ENCODE measurements at regions not wholly inside any gene's neighbourhood (a gene's known extent, or its start where the extent isn't known, plus 50 kb on each side); places are given as distances from the start of the nearest gene placed in this dataset.
A peak's percentile ranks its signal among the peaks of the same experiment; 100 is the strongest.

GRCh38 chr11:37104380-37104779 is 506.3 kb upstream of the RAG2 start (continued):
- TF ChIP-seq, protein P1, sequence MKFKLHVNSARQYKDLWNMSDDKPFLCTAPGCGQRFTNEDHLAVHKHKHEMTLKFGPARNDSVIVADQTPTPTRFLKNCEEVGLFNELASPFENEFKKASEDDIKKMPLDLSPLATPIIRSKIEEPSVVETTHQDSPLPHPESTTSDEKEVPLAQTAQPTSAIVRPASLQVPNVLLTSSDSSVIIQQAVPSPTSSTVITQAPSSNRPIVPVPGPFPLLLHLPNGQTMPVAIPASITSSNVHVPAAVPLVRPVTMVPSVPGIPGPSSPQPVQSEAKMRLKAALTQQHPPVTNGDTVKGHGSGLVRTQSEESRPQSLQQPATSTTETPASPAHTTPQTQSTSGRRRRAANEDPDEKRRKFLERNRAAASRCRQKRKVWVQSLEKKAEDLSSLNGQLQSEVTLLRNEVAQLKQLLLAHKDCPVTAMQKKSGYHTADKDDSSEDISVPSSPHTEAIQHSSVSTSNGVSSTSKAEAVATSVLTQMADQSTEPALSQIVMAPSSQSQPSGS (CRISPR knock-in tag; IDR thresholded peaks at IDR 0.05) = no peak

DNA sequence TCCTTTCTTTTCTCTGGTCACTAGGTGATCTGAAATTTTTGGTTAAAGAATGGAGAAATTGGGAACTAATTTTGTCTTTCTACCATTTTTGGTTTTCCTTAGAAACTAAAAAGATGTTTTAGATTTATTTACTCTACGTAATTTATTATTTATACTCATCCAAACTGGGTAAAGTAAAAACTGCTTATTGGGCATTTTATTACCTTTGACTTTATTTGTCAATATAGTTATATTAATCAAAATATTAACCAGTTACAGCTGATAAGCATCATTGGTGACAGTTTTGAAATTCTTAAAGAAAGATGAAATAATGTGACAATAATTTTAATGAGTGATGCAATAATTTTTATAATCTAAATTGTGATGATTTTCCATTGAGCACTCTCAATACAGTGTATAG is 502.0 kb upstream of the RAG2 start:
- Histone ChIP-seq H3K4me2 (ENCODE audit: low read depth, low read length) (no peak overlapping the region), H2AFZ (ENCODE audit: low read length) (no peak overlapping the region), H3K36me3 (replicated peaks in 1 of 2; ENCODE audit: control insufficient read depth in 1 of 2, insufficient read depth in 2 of 2, low read length in 2 of 2) (no peaks in the 10 kb centered on the region), H3K79me2 (ENCODE audit: insufficient read depth, low read length) (no peaks in the 10 kb centered on the region), H3K4me1 (ENCODE audit: insufficient read depth, low read length) (no peaks in the 10 kb centered on the region), H3K9ac (ENCODE audit: insufficient read depth, low read depth, low read length) (no peak overlapping the region), H3K4me3 (replicated peaks in 1 of 3; ENCODE audit: insufficient read depth in 1 of 3, low read depth in 2 of 3, low read length in 3 of 3) (no peak overlapping the region), H4K20me1 (ENCODE audit: insufficient read depth, low read length) (no peaks in the 10 kb centered on the region), H3K27me3 (ENCODE audit: control insufficient read depth in 1 of 2, insufficient read depth in 2 of 2, low read length in 2 of 2) (no peaks in the 10 kb centered on the region), H3K9me3 (ENCODE audit: low read length) (no peaks in the 10 kb centered on the region; the same call in 1 of the 2 replicates), H3K27ac (ENCODE audit: extremely low read length, insufficient read depth, low read length) (no peak overlapping the region)
- FAIRE-seq (no peak), ATAC-seq (no peak), DNase-seq (ENCODE audit: low spot score) (no peak)
- intact Hi-C loops (cut with micrococcal nuclease; ENCODE audit: unreplicated experiment) = no loop called here
- no TSS peak for BruUV-seq (replicated peaks)
- POLR2A ChIA-PET = no interaction called here
- CTCF ChIA-PET (ENCODE audit: low intra/inter-chr PET ratio, low total read pairs) = no interaction called here
- WGBS (ENCODE audit: low lambda C conversion rate) = 0% methylated on average over 1 of the region's 1 CpG
- in situ Hi-C loops (cut with HindIII; ENCODE audit: extremely low pct_ligation_motif_present, low pct_unique_long_range_greater_than_20kb) = no loop called here
- TF ChIP-seq NCOR1 (IDR thresholded peaks at IDR 0.05; ENCODE audit: borderline replicate concordance, low read length) (no peak), MAFF (IDR thresholded peaks at IDR 0.05; ENCODE audit: low read depth, low read length) (peak; percentile 74; the same call in 1 of the 2 replicates), PLSCR1 (CRISPR knock-in tag; IDR thresholded peaks at IDR 0.05; ENCODE audit: borderline replicate concordance) (no peak), MAFK (conservative IDR thresholded peaks at IDR 0.05 in 1 of 2, IDR thresholded peaks at IDR 0.05 in 1 of 2; ENCODE audit: low read length in 2 of 2) (peak; percentile 27 to 83; a peak in 3 of 4 replicates), BRF2 (CRISPR knock-in tag; IDR thresholded peaks at IDR 0.05) (no peak), HMGXB4 (CRISPR knock-in tag; IDR thresholded peaks at IDR 0.05; ENCODE audit: borderline replicate concordance in 1 of 2, low read depth in 1 of 2) (no peak), MTF1 (CRISPR knock-in tag; IDR thresholded peaks at IDR 0.05) (no peak), CEBPB (IDR thresholded peaks at IDR 0.05; ENCODE audit: borderline replicate concordance, low read depth, low read length) (peak; percentile 33; the same call in 1 of the 2 replicates), ZNF34 (CRISPR knock-in tag; IDR thresholded peaks at IDR 0.05; ENCODE audit: borderline replicate concordance) (no peak)

Data from HepG2 (cell line).